Smooth muscle cell (in vitro differentiated cells): ENCODE measurements at regions not wholly inside any gene's neighbourhood (a gene's known extent, or its start where the extent isn't known, plus 50 kb on each side); places are given as distances from the start of the nearest gene placed in this dataset.
"Not testable (repeated sequence)": the region's sequence is repeated elsewhere in the genome, so short reads cannot be mapped to it uniquely, and the experiment has no call there.

ENCODE experiments used
- DNase-seq: peaks from one replicate; lab custom pipeline; 2025; ENCODE audit not compliant: unreplicated experiment; lab: John Stamatoyannopoulos, UW
- H2AFZ ChIP-seq: fragments of 200-600 bp; sonication (generic); 2 replicates; pipeline ENCODE4 v1.6.0; 2016; ENCODE audit warnings: antibody characterized with exemption, low read depth, mild to moderate bottlenecking
- H3F3A ChIP-seq: fragments of 200-600 bp; sonication (generic); 2 replicates; pipeline ENCODE4 v1.6.0; 2017; ENCODE audit warnings: antibody characterized with exemption, low read depth
- H3K27ac ChIP-seq: fragments of 200-600 bp; sonication (generic); 2 replicates; pipeline ENCODE4 v1.5.1; 2016; ENCODE audit warnings: low read depth, mild to moderate bottlenecking
- H3K27me3 ChIP-seq: fragments of 200-600 bp; sonication (generic); 2 replicates; pipeline ENCODE4 v1.6.1; 2016; ENCODE audit warnings: low read depth, mild to moderate bottlenecking
- H3K36me3 ChIP-seq: fragments of 200-600 bp; sonication (generic); 2 replicates; pipeline ENCODE4 v1.5.1; 2016; ENCODE audit warnings: low read depth
- H3K4me1 ChIP-seq: fragments of 200-600 bp; sonication (generic); 2 replicates; pipeline ENCODE4 v1.5.1; 2016; ENCODE audit warnings: low read depth
- H3K4me2 ChIP-seq: fragments of 200-600 bp; sonication (generic); 2 replicates; pipeline ENCODE4 v1.6.0; 2016; ENCODE audit warnings: mild to moderate bottlenecking
- H3K4me3 ChIP-seq: fragments of 200-600 bp; sonication (generic); 2 replicates; pipeline ENCODE4 v1.5.1; 2016; ENCODE audit warnings: mild to moderate bottlenecking
- H3K79me2 ChIP-seq: fragments of 200-600 bp; sonication (generic); 2 replicates; pipeline ENCODE4 v1.6.0; 2016; ENCODE audit warnings: low read depth, mild to moderate bottlenecking
- H3K9ac ChIP-seq: fragments of 200-600 bp; sonication (generic); 2 replicates; pipeline ENCODE4 v1.6.0; 2016; ENCODE audit warnings: low read depth
- H3K9me3 ChIP-seq: fragments of 200-600 bp; sonication (generic); replicated peaks from 2 replicates; pipeline ENCODE4 v1.5.1; 2016; ENCODE audit warnings: low read depth
- H4K20me1 ChIP-seq: fragments of 200-600 bp; sonication (generic); 2 replicates; pipeline ENCODE4 v1.6.0; 2016; ENCODE audit warnings: low read depth
- WGBS: methylation state at CpG from one replicate; pipeline ENCODE4 v1.1.7; 2016; ENCODE audit warnings: low lambda C conversion rate; 5-methylcytosine and 5-hydroxymethylcytosine counted together
- TF ChIP-seq, protein P1 (sequence below): fragments of 200-600 bp; sonication (generic); IDR thresholded peaks from 2 replicates; pipeline ENCODE4 v1.5.1; 2017; ENCODE audit warnings: borderline replicate concordance, mild to moderate bottlenecking, antibody characterized with exemption; ENCODE audit not compliant: insufficient read depth, poor library complexity, severe bottlenecking

DNA sequence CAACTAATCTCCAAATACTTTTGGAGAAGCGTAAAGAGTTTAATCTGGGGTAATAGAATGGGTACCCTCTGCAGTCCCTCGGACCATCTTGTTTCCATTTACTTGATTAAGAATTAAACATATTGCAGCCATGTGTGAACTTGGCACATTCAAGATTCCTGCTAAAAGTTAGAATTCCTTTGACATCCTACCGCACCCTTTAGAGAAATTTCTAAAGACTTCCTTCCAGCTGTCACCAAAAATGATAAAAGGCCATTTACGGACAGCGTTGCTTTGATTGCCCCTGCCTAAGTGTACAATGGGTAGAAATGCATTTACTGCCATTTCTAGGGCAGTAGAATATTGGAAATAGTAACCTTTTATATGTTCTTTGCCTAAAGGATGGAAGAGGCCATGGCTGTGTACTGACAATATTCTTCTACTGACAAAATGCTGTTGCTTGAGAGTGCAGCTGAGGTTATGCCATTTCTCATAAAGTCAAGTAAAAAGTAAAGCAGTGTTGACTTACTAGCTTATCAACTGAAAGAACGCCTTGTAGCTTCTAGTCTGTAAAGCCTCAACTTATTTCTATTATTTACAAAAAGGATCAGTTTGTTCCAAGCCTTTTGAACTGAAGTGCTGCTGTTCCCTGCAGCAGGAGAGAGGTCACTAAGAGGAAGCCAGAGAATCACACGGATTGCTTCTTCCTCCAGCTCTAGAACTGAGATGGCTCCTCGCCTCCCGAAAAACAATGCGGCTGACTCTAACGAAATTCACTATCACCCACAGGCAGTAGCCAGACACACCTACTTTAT lies 139.8 kb upstream of the BASP1 start:
- 63% methylated on average over 11 of the region's 11 CpGs for WGBS
- Histone ChIP-seq H3K4me2 (no peak overlapping the region), H3F3A (no peaks in the 10 kb centered on the region)

DNA sequence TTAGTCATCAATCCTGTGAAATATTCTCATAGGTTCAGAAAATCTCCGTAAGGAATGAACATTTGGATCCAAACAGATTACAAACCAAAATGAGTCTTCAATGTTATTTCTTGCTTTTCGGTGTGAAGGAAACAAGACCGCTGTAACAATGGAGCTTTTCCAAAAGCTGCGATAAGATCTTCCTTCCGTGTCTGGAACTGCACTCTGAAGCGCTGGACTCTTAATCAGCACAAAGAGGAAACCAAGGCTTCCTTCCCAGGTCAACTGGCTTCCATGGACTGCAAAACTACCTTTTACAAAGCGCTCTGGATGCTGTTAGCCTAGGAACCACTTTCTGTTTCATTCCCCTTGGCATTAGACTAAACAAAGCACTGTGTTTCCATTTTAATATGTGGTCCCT lies 137.9 kb upstream of the BASP1 start:
- Histone ChIP-seq H3K9me3 (no peaks in the 10 kb centered on the region), H3K9ac (no peak overlapping the region), H3K4me3 (no peak overlapping the region), H3K36me3 (no peaks in the 10 kb centered on the region), H3K79me2 (no peaks in the 10 kb centered on the region), H3K4me2 (no peak overlapping the region), H2AFZ (no peak overlapping the region), H3K4me1 (no peaks in the 10 kb centered on the region), H4K20me1 (no peaks in the 10 kb centered on the region), H3F3A (no peaks in the 10 kb centered on the region), H3K27me3 (no peaks in the 10 kb centered on the region), H3K27ac (no peak overlapping the region)
- WGBS, result 78% methylated on average over 7 of the region's 7 CpGs
- DNase-seq, result no peak
- TF ChIP-seq, protein P1, sequence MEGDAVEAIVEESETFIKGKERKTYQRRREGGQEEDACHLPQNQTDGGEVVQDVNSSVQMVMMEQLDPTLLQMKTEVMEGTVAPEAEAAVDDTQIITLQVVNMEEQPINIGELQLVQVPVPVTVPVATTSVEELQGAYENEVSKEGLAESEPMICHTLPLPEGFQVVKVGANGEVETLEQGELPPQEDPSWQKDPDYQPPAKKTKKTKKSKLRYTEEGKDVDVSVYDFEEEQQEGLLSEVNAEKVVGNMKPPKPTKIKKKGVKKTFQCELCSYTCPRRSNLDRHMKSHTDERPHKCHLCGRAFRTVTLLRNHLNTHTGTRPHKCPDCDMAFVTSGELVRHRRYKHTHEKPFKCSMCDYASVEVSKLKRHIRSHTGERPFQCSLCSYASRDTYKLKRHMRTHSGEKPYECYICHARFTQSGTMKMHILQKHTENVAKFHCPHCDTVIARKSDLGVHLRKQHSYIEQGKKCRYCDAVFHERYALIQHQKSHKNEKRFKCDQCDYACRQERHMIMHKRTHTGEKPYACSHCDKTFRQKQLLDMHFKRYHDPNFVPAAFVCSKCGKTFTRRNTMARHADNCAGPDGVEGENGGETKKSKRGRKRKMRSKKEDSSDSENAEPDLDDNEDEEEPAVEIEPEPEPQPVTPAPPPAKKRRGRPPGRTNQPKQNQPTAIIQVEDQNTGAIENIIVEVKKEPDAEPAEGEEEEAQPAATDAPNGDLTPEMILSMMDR, result no peak

More for the DNA sequence above, 139.8 kb upstream of the BASP1 start:
- Histone ChIP-seq H3K27ac (no peak overlapping the region), H3K79me2 (no peaks in the 10 kb centered on the region), H4K20me1 (no peaks in the 10 kb centered on the region), H3K4me3 (no peak overlapping the region), H3K9me3 (no peaks in the 10 kb centered on the region), H3K9ac (no peak overlapping the region), H3K27me3 (no peaks in the 10 kb centered on the region), H2AFZ (no peak overlapping the region), H3K4me1 (no peaks in the 10 kb centered on the region), H3K36me3 (no peaks in the 10 kb centered on the region)
- DNase-seq, result no peak
- TF ChIP-seq, protein P1, result no peak

DNA sequence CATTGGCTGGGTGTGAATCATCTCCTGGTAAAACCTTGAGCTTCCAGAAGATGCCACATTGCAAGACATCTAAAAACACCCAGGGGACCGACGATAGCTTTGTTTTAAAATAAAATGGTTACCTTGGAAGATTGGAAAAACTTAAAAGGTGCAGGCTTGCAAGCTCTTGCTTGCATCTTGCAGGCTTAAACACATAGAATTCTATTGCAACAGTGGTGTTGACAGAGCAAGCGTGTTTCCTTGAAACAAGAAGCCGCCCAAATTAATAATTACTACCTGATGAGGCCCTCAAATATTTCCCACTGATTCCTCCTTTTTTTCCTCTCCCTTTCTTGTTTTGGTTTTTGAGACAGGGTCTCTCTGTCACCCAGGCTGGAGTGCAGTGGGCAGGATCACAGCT lies 137.1 kb upstream of the BASP1 start:
- Histone ChIP-seq H2AFZ (no peak overlapping the region), H3K9ac (no peak overlapping the region), H3F3A (no peaks in the 10 kb centered on the region), H3K27ac (no peak overlapping the region), H3K27me3 (no peaks in the 10 kb centered on the region), H3K9me3 (no peaks in the 10 kb centered on the region), H3K4me3 (no peak overlapping the region), H3K79me2 (no peaks in the 10 kb centered on the region), H3K4me1 (no peaks in the 10 kb centered on the region), H3K4me2 (no peak overlapping the region), H3K36me3 (no peaks in the 10 kb centered on the region), H4K20me1 (no peaks in the 10 kb centered on the region)
- 89% methylated on average over 4 of the region's 4 CpGs for WGBS
- TF ChIP-seq, protein P1, result no peak
- DNase-seq, result no peak

DNA sequence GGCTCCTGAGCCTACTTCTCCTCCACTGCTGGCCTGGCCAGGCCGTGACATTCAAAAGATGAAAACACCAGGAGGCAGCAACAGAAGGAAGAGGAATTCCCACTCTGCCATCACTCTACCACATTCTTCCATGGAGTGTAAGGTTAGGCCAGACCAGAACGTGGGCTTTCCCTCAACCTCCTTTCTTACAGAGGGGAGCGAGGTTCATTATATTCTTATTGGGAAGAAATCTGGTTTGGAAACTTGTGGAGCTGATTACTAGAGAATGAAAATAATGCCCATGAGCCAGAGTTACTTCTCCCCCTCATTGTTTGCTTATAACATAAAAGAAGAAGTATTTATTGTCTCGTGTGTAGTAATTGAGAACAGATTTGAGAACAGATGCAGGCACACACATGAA lies 136.3 kb upstream of the BASP1 start:
- Histone ChIP-seq H3K36me3 (no peaks in the 10 kb centered on the region), H3K27me3 (no peaks in the 10 kb centered on the region), H3K4me1 (no peaks in the 10 kb centered on the region), H3K4me2 (no peak overlapping the region), H3K4me3 (no peak overlapping the region), H4K20me1 (no peaks in the 10 kb centered on the region), H3K79me2 (no peaks in the 10 kb centered on the region), H3K9me3 (no peaks in the 10 kb centered on the region), H3K9ac (no peak overlapping the region), H3K27ac (no peak overlapping the region), H3F3A (no peaks in the 10 kb centered on the region), H2AFZ (no peak overlapping the region)
- DNase-seq, result no peak
- 72% methylated on average over 4 of the region's 4 CpGs for WGBS
- TF ChIP-seq, protein P1, result no peak

- not testable (repeated sequence) for H3K9ac ChIP-seq, H3K4me2 ChIP-seq, H3K79me2 ChIP-seq, H2AFZ ChIP-seq, H3K4me3 ChIP-seq, H4K20me1 ChIP-seq, DNase-seq, H3K36me3 ChIP-seq, H3F3A ChIP-seq, H3K27me3 ChIP-seq, H3K4me1 ChIP-seq, H3K27ac ChIP-seq, H3K9me3 ChIP-seq
- WGBS, result 95% methylated on average over 28 of the region's 29 CpGs
Observed at GRCh38 chr5:17083276-17083675, 134.2 kb upstream of the BASP1 start.
